ENCODE measurements at regions not wholly inside any gene's neighbourhood (a gene's known extent, or its start where the extent isn't known, plus 50 kb on each side); places are given as distances from the start of the nearest gene placed in this dataset.

DNA sequence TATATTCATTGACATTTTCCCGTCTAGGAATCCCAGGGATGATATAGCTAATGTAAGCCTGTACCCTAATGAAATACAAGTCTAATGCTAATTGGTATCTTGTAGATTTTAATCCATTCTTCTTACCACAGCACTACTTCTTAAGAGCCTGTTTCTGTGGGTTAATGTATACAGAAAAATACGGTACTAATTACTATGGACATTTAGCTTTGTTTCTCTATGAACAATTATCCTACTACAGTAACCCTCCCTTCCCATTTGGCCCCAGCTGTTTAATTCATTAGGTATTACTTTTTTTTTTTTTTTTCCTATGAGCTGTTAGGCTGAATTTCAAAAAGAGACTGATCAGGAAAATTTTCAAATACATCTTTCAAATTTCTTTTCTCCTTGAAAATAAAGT is 245.1 kb upstream of the SLC7A11 start:
- TF ChIP-seq, protein P1, sequence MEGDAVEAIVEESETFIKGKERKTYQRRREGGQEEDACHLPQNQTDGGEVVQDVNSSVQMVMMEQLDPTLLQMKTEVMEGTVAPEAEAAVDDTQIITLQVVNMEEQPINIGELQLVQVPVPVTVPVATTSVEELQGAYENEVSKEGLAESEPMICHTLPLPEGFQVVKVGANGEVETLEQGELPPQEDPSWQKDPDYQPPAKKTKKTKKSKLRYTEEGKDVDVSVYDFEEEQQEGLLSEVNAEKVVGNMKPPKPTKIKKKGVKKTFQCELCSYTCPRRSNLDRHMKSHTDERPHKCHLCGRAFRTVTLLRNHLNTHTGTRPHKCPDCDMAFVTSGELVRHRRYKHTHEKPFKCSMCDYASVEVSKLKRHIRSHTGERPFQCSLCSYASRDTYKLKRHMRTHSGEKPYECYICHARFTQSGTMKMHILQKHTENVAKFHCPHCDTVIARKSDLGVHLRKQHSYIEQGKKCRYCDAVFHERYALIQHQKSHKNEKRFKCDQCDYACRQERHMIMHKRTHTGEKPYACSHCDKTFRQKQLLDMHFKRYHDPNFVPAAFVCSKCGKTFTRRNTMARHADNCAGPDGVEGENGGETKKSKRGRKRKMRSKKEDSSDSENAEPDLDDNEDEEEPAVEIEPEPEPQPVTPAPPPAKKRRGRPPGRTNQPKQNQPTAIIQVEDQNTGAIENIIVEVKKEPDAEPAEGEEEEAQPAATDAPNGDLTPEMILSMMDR (IDR thresholded peaks at IDR 0.05), result no peak
- TF ChIP-seq EP300 (IDR thresholded peaks at IDR 0.05; ENCODE audit: low read depth) (no peak), POLR2AphosphoS5 (IDR thresholded peaks at IDR 0.05) (no peak)
